ENCODE measurements at regions not wholly inside any gene's neighbourhood (a gene's known extent, or its start where the extent isn't known, plus 50 kb on each side); places are given as distances from the start of the nearest gene placed in this dataset.

- no peak for TF ChIP-seq CTCF (IDR thresholded peaks at IDR 0.05)
- TF ChIP-seq POLR2A (IDR thresholded peaks at IDR 0.05): no peak
These were observed 1114.5 kb upstream of the LCORL start for GRCh38 chr4:19135895-19136633.
